ENCODE measurements at regions not wholly inside any gene's neighbourhood (a gene's known extent, or its start where the extent isn't known, plus 50 kb on each side); places are given as distances from the start of the nearest gene placed in this dataset.

- BruUV-seq (replicated peaks): no TSS peak
- no peaks in the 10 kb centered on the region for H4K20me1 ChIP-seq (ENCODE audit: insufficient read depth)
- RAD21 ChIA-PET (ENCODE audit: low non-redundant PET in 1 of 2, low total read pairs in 2 of 2, uncharacterized antibody in 2 of 2, unreplicated experiment in 2 of 2): no interaction called here
- no peak for DNase-seq (ENCODE audit: low read depth, low spot score)
- H3K27ac ChIP-seq (ENCODE audit: low read depth, low read length): no peak overlapping the region
- ATAC-seq: no peak
- intact Hi-C loops (cut with micrococcal nuclease): no loop called here
- CTCF ChIA-PET: no interaction called here
- no peaks in the 10 kb centered on the region for H3K36me3 ChIP-seq (ENCODE audit: control insufficient read depth in 1 of 2, insufficient read depth in 2 of 2, low read length in 2 of 2)
- POLR2A ChIA-PET: no interaction called here
- H3K9me2 ChIP-seq (ENCODE audit: insufficient read depth): no peaks in the 10 kb centered on the region
- H2AFZ ChIP-seq (ENCODE audit: low read depth, low read length, poor library complexity, severe bottlenecking): no peak overlapping the region
- H3K27me3 ChIP-seq (ENCODE audit: insufficient read depth, low read length): peaks cover 13% of the 10 kb centered on the region
- H3K4me1 ChIP-seq (ENCODE audit: control insufficient read depth in 1 of 2, insufficient read depth in 2 of 2, low read length in 2 of 2): no peaks in the 10 kb centered on the region
- no peaks in the 10 kb centered on the region for H3K9me3 ChIP-seq (ENCODE audit: control insufficient read depth in 1 of 2, insufficient read depth in 1 of 2, low read depth in 1 of 2, low read length in 2 of 2)
- no peak for TF ChIP-seq POLR2AphosphoS5 (IDR thresholded peaks at IDR 0.05; ENCODE audit: low read depth, low read length)
- no peak for TF ChIP-seq ZNF274 (IDR thresholded peaks at IDR 0.05; ENCODE audit: low read depth, low read length)
- no peak for TF ChIP-seq FOSL1 (IDR thresholded peaks at IDR 0.05; ENCODE audit: low read depth)
- no peak for TF ChIP-seq SIN3A (IDR thresholded peaks at IDR 0.05; ENCODE audit: low read depth)
- no peak for TF ChIP-seq MAX (IDR thresholded peaks at IDR 0.05)
- TF ChIP-seq EZH2phosphoT487 (IDR thresholded peaks at IDR 0.05; ENCODE audit: borderline replicate concordance): no peak
- no peak for TF ChIP-seq SP1 (IDR thresholded peaks at IDR 0.05; ENCODE audit: low read depth)
- no peak for TF ChIP-seq ZBTB33 (IDR thresholded peaks at IDR 0.05; ENCODE audit: extremely low read depth, insufficient replicate concordance, low read length)
- TF ChIP-seq CEBPB (IDR thresholded peaks at IDR 0.05; ENCODE audit: low read depth): no peak
- TF ChIP-seq ATF3 (IDR thresholded peaks at IDR 0.05): no peak
- no peak for TF ChIP-seq POLR2A (IDR thresholded peaks at IDR 0.05; ENCODE audit: borderline replicate concordance, extremely low read depth, insufficient read depth, insufficient read length)
- H3K79me2 ChIP-seq (ENCODE audit: insufficient read depth, low read length): no peaks in the 10 kb centered on the region
- no peak overlapping the region for H3K4me3 ChIP-seq (replicated peaks in 1 of 2; ENCODE audit: low read depth in 1 of 2, low read length in 2 of 2)
- no peak overlapping the region for H3K4me2 ChIP-seq (ENCODE audit: low read length)
- H3K9ac ChIP-seq (ENCODE audit: low read length): no peak overlapping the region
Observed at GRCh38 chr17:79163071-79163470, 88.4 kb downstream of the ENGASE start.
